ENCODE measurements at regions not wholly inside any gene's neighbourhood (a gene's known extent, or its start where the extent isn't known, plus 50 kb on each side); places are given as distances from the start of the nearest gene placed in this dataset.

- ATAC-seq, result peak in 1 of 2 donors; percentile 61
These were observed 186.6 kb upstream of the UBASH3B start for GRCh38 chr11:122468965-122469364.

GRCh38 chr11:122463530-122463929 is 192.0 kb upstream of the UBASH3B start:
- DNase-seq, result no peak
- intact Hi-C loops (cut with DNase I), result no loop called here
- no peak for ATAC-seq

More at GRCh38 chr11:122468965-122469364, 186.6 kb upstream of the UBASH3B start:
- no peak for DNase-seq
- intact Hi-C loops (cut with DNase I), result no loop called here

GRCh38 chr11:122459064-122459463 is 196.5 kb upstream of the UBASH3B start:
- intact Hi-C loops (cut with DNase I), result no loop called here
- ATAC-seq (no peak), DNase-seq (no peak)

GRCh38 chr11:122453586-122453985 is 201.9 kb upstream of the UBASH3B start:
- ATAC-seq (no peak), DNase-seq (no peak)
- intact Hi-C loops (cut with DNase I), result no loop called here

- ATAC-seq (no peak), DNase-seq (no peak)
- intact Hi-C loops (cut with DNase I), result no loop called here
These were observed 203.6 kb upstream of the UBASH3B start for GRCh38 chr11:122451911-122452310.

GRCh38 chr11:122441666-122442035 is 213.9 kb upstream of the UBASH3B start:
- intact Hi-C loops (cut with DNase I), result loop anchor here in 1 of 2 donors (5.0 kb wide), 2 partner anchors 94 to 134 kb away; no protein-coding TSS in a partner anchor
- DNase-seq, result no peak
- no peak for ATAC-seq

- ATAC-seq (peak; percentile 79 to 84), DNase-seq (peak; percentile 58)
- intact Hi-C loops (cut with DNase I), result loop anchor here in 1 of 2 donors (5.0 kb wide), 2 partner anchors 94 to 134 kb away; no protein-coding TSS in a partner anchor
These were observed 214.5 kb upstream of the UBASH3B start for GRCh38 chr11:122440811-122441665.

- DNase-seq (peak; percentile 65), ATAC-seq (peak; percentile 82 to 83)
- intact Hi-C loops (cut with DNase I), result loop anchor here in 1 of 2 donors (5.0 kb wide), 2 partner anchors 93 to 133 kb away; no protein-coding TSS in a partner anchor
These were observed 215.4 kb upstream of the UBASH3B start for GRCh38 chr11:122439866-122440810.

- intact Hi-C loops (cut with DNase I), result no loop called here
- no peak for ATAC-seq
- no peak for DNase-seq
These were observed 219.3 kb upstream of the UBASH3B start for GRCh38 chr11:122436188-122436555.

- ATAC-seq (no peak), DNase-seq (no peak)
- intact Hi-C loops (cut with DNase I), result no loop called here
These were observed 219.9 kb upstream of the UBASH3B start for GRCh38 chr11:122435540-122436187.

GRCh38 chr11:122434786-122435185 is 220.7 kb upstream of the UBASH3B start:
- ATAC-seq (no peak), DNase-seq (no peak)
- intact Hi-C loops (cut with DNase I), result no loop called here

GRCh38 chr11:122430490-122430889 is 225.0 kb upstream of the UBASH3B start:
- intact Hi-C loops (cut with DNase I), result no loop called here
- peak; percentile 22 for DNase-seq
- ATAC-seq, result peak in 1 of 2 donors; percentile 84

- no peak for ATAC-seq
- no peak for DNase-seq
- intact Hi-C loops (cut with DNase I), result no loop called here
These were observed 229.4 kb upstream of the UBASH3B start for GRCh38 chr11:122426073-122426472.

- ATAC-seq, result peak in 1 of 2 donors; percentile 90
- no peak for DNase-seq
- intact Hi-C loops (cut with DNase I), result no loop called here
These were observed 230.9 kb upstream of the UBASH3B start for GRCh38 chr11:122424636-122425035.

GRCh38 chr11:122423886-122424285 is 231.6 kb upstream of the UBASH3B start:
- DNase-seq (no peak), ATAC-seq (no peak)
- intact Hi-C loops (cut with DNase I), result no loop called here

- DNase-seq, result no peak
- intact Hi-C loops (cut with DNase I), result no loop called here
- no peak for ATAC-seq
These were observed 232.2 kb upstream of the UBASH3B start for GRCh38 chr11:122423273-122423672.

- intact Hi-C loops (cut with DNase I), result no loop called here
- ATAC-seq, result peak in 1 of 2 donors; percentile 73
- no peak for DNase-seq
These were observed 232.8 kb upstream of the UBASH3B start for GRCh38 chr11:122422682-122423081.

GRCh38 chr11:122421702-122422101 is 233.8 kb upstream of the UBASH3B start:
- DNase-seq, result no peak
- intact Hi-C loops (cut with DNase I), result no loop called here

GRCh38 chr11:122418032-122418431 is 237.5 kb upstream of the UBASH3B start:
- DNase-seq (no peak), ATAC-seq (no peak)
- intact Hi-C loops (cut with DNase I), result no loop called here

More at GRCh38 chr11:122421702-122422101, 233.8 kb upstream of the UBASH3B start:
- peak in 1 of 2 donors; percentile 13 for ATAC-seq

Data from left cardiac atrium (tissue), 4 donors.